ENCODE measurements at regions not wholly inside any gene's neighbourhood (a gene's known extent, or its start where the extent isn't known, plus 50 kb on each side); places are given as distances from the start of the nearest gene placed in this dataset.

GRCh38 chr10:107631876-107632275 lies 467.4 kb upstream of the SORCS1 start:
- no peak for DNase-seq (ENCODE audit: low read depth)

GRCh38 chr10:107626862-107627261 lies 462.4 kb upstream of the SORCS1 start:
- no peak for DNase-seq (ENCODE audit: low read depth)

- DNase-seq (ENCODE audit: low read depth), result no peak
These were observed 458.8 kb upstream of the SORCS1 start for GRCh38 chr10:107623292-107623691.

GRCh38 chr10:107619139-107619538 lies 454.6 kb upstream of the SORCS1 start:
- no peak for DNase-seq (ENCODE audit: low read depth)

GRCh38 chr10:107618504-107618994 lies 454.0 kb upstream of the SORCS1 start:
- no peak for DNase-seq (ENCODE audit: low read depth)

- no peak for DNase-seq (ENCODE audit: low read depth)
These were observed 452.2 kb upstream of the SORCS1 start for GRCh38 chr10:107616463-107617410.

- no peak for DNase-seq (ENCODE audit: low read depth)
These were observed 451.5 kb upstream of the SORCS1 start for GRCh38 chr10:107616031-107616430.

- no peak for DNase-seq (ENCODE audit: low read depth)
These were observed 450.6 kb upstream of the SORCS1 start for GRCh38 chr10:107614939-107615685.

GRCh38 chr10:107611115-107611514 lies 446.6 kb upstream of the SORCS1 start:
- no peak for DNase-seq (ENCODE audit: low read depth)

- DNase-seq (ENCODE audit: low read depth), result no peak
These were observed 424.6 kb upstream of the SORCS1 start for GRCh38 chr10:107589081-107589480.

GRCh38 chr10:107585630-107586029 lies 421.1 kb upstream of the SORCS1 start:
- DNase-seq (ENCODE audit: low read depth), result no peak

GRCh38 chr10:107583974-107584373 lies 419.5 kb upstream of the SORCS1 start:
- no peak for DNase-seq (ENCODE audit: low read depth)

- DNase-seq (ENCODE audit: low read depth), result no peak
These were observed 415.5 kb upstream of the SORCS1 start for GRCh38 chr10:107579970-107580369.

GRCh38 chr10:107577221-107577620 lies 412.7 kb upstream of the SORCS1 start:
- DNase-seq (ENCODE audit: low read depth), result no peak

GRCh38 chr10:107576746-107577145 lies 412.2 kb upstream of the SORCS1 start:
- DNase-seq (ENCODE audit: low read depth), result no peak

- no peak for DNase-seq (ENCODE audit: low read depth)
These were observed 400.5 kb upstream of the SORCS1 start for GRCh38 chr10:107565014-107565413.

GRCh38 chr10:107561136-107561650 lies 396.7 kb upstream of the SORCS1 start:
- DNase-seq (ENCODE audit: low read depth), result no peak

- DNase-seq (ENCODE audit: low read depth), result no peak
These were observed 393.4 kb upstream of the SORCS1 start for GRCh38 chr10:107557916-107558315.

GRCh38 chr10:107554333-107554732 lies 389.8 kb upstream of the SORCS1 start:
- no peak for DNase-seq (ENCODE audit: low read depth)

GRCh38 chr10:107553470-107553869 lies 389.0 kb upstream of the SORCS1 start:
- DNase-seq (ENCODE audit: low read depth), result no peak

GRCh38 chr10:107552963-107553362 lies 388.5 kb upstream of the SORCS1 start:
- DNase-seq (ENCODE audit: low read depth), result no peak

GRCh38 chr10:107548301-107548700 lies 383.8 kb upstream of the SORCS1 start:
- no peak for DNase-seq (ENCODE audit: low read depth)
